Trophoblast cell (in vitro differentiated cells and primary cell): ENCODE measurements at regions not wholly inside any gene's neighbourhood (a gene's known extent, or its start where the extent isn't known, plus 50 kb on each side); places are given as distances from the start of the nearest gene placed in this dataset.

ENCODE experiments used
- DNase-seq, 2 donors: peaks; one replicate each; pipeline ENCODE4 v3.0.0-alpha.2; 2016
- H2AFZ ChIP-seq: 2 replicates; pipeline ENCODE4 v1.6.1; 2013; ENCODE audit warnings: low read length, moderate library complexity, mild to moderate bottlenecking; ENCODE audit not compliant: insufficient read depth, poor library complexity
- H2AK5ac ChIP-seq: 2 replicates; pipeline ENCODE4 v1.6.1; 2013; ENCODE audit warnings: mild to moderate bottlenecking, low read length
- H2BK120ac ChIP-seq: 2 replicates; pipeline ENCODE4 v1.6.1; 2013; ENCODE audit warnings: low read length, mild to moderate bottlenecking, moderate library complexity; ENCODE audit not compliant: insufficient read depth, poor library complexity
- H2BK12ac ChIP-seq: 2 replicates; pipeline ENCODE4 v1.6.1; 2013; ENCODE audit warnings: mild to moderate bottlenecking, low read length, moderate library complexity
- H2BK5ac ChIP-seq: 2 replicates; pipeline ENCODE4 v1.6.1; 2013; ENCODE audit warnings: low read length, low read depth, moderate library complexity, mild to moderate bottlenecking; ENCODE audit not compliant: poor library complexity
- H3K14ac ChIP-seq: 2 replicates; pipeline ENCODE4 v1.6.1; 2013; ENCODE audit warnings: mild to moderate bottlenecking, low read length
- H3K18ac ChIP-seq: 2 replicates; pipeline ENCODE4 v1.6.1; 2013; ENCODE audit warnings: mild to moderate bottlenecking, low read length
- H3K23ac ChIP-seq: 2 replicates; pipeline ENCODE4 v1.6.1; 2013; ENCODE audit warnings: low read length
- H3K27ac ChIP-seq: 2 replicates; pipeline ENCODE4 v1.5.1; 2013; ENCODE audit warnings: low read depth, mild to moderate bottlenecking, inconsistent platforms, low read length, moderate library complexity
- H3K27me3 ChIP-seq: 2 replicates; pipeline ENCODE4 v1.6.1; 2013; ENCODE audit warnings: inconsistent platforms, mild to moderate bottlenecking, low read length, moderate library complexity; ENCODE audit not compliant: insufficient read depth
- H3K36me3 ChIP-seq, 2 experiments: 1 replicate in 1 of 2; 2 replicates in 1 of 2; pipeline ENCODE4 v1.6.1; 2013; ENCODE audit warnings: low read length in 2 of 2, mild to moderate bottlenecking in 2 of 2, moderate library complexity in 1 of 2; ENCODE audit not compliant: insufficient read depth in 2 of 2, control insufficient read depth in 1 of 2
- H3K4ac ChIP-seq: 2 replicates; pipeline ENCODE4 v1.6.1; 2013; ENCODE audit warnings: low read depth, mild to moderate bottlenecking, low read length, moderate library complexity
- H3K4me1 ChIP-seq, 2 experiments: 1 replicate in 1 of 2; 2 replicates in 1 of 2; pipeline ENCODE4 v1.6.1; 2013; ENCODE audit warnings: low read length in 2 of 2, mild to moderate bottlenecking in 2 of 2, moderate library complexity in 1 of 2; ENCODE audit not compliant: insufficient read depth in 2 of 2, control insufficient read depth in 1 of 2
- H3K4me2 ChIP-seq: 2 replicates; pipeline ENCODE4 v1.6.1; 2013; ENCODE audit warnings: inconsistent platforms, mild to moderate bottlenecking, low read length, moderate library complexity
- H3K4me3 ChIP-seq: 2 replicates; pipeline ENCODE4 v1.5.1; 2013; ENCODE audit warnings: mild to moderate bottlenecking, low read depth, low read length, inconsistent platforms
- H3K79me1 ChIP-seq: one replicate; pipeline ENCODE4 v1.6.1; 2013; ENCODE audit warnings: low read length
- H3K79me2 ChIP-seq: 2 replicates; pipeline ENCODE4 v1.6.1; 2013; ENCODE audit warnings: low read length, mild to moderate bottlenecking; ENCODE audit not compliant: control insufficient read depth, insufficient read depth, poor library complexity
- H3K9ac ChIP-seq: 2 replicates; pipeline ENCODE4 v1.6.1; 2013; ENCODE audit warnings: mild to moderate bottlenecking, low read length
- H3K9me3 ChIP-seq: 2 replicates; pipeline ENCODE4 v1.6.1; 2013; ENCODE audit warnings: low read depth, mild to moderate bottlenecking, control low read depth, inconsistent platforms, low read length; ENCODE audit not compliant: insufficient read depth
- H4K12ac ChIP-seq: 2 replicates; pipeline ENCODE4 v1.6.1; 2013; ENCODE audit warnings: low read depth, mild to moderate bottlenecking, low read length, moderate library complexity
- H4K8ac ChIP-seq: 2 replicates; pipeline ENCODE4 v1.6.1; 2013; ENCODE audit warnings: low read depth, mild to moderate bottlenecking, low read length, moderate library complexity
- H4K91ac ChIP-seq: one replicate; pipeline ENCODE4 v1.6.1; 2013; ENCODE audit warnings: low read depth, mild to moderate bottlenecking, low read length, moderate library complexity
- WGBS: extraction: QIAGEN DNeasy Blood & Tissue Kit; methylation state at CpG from one replicate; pipeline ENCODE4 v1.1.7; 2013; ENCODE audit warnings: missing lambda C conversion rate; ENCODE audit not compliant: insufficient read length, insufficient coverage; ENCODE audit errors: extremely low coverage; 5-methylcytosine and 5-hydroxymethylcytosine counted together

DNA sequence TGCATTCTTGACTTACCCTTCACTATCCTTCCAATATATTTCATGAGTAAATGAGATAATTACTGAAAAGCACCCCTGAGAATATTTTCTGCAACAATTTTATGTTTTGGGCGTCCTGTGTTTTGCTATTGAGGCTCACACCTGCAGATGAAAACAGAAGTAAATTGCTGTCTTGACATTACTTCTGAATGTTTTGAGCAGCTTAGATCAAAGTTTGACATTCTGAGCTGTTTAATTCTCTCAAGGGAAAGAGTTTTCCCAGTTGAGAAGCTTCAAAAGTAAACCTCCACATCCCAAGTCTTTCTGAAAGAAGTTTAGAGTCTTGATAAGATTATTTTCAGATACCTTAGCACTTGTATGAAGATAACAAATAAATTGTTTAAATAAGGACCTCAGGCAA lies 1667.2 kb upstream of the SLC10A2 start:
- H3K18ac ChIP-seq = no peak overlapping the region
- no peak for DNase-seq
- H2BK120ac ChIP-seq = no peak overlapping the region
- no peaks in the 10 kb centered on the region for H3K4me1 ChIP-seq
- H3K4ac ChIP-seq = no peak overlapping the region
- H2BK5ac ChIP-seq = no peak overlapping the region
- H3K4me3 ChIP-seq = no peak overlapping the region
- no peak overlapping the region for H2AFZ ChIP-seq
- H3K27ac ChIP-seq = no peak overlapping the region
- no peak overlapping the region for H2BK12ac ChIP-seq
- WGBS = no CpG with 5 or more reads among the region's 1 CpG
- no peak overlapping the region for H4K8ac ChIP-seq
- H4K12ac ChIP-seq = no peak overlapping the region
- no peaks in the 10 kb centered on the region for H3K79me2 ChIP-seq
- no peak overlapping the region for H3K14ac ChIP-seq
- H3K27me3 ChIP-seq = no peaks in the 10 kb centered on the region
- no peaks in the 10 kb centered on the region for H3K36me3 ChIP-seq
- no peak overlapping the region for H3K9ac ChIP-seq
- no peak overlapping the region for H3K4me2 ChIP-seq
- no peaks in the 10 kb centered on the region for H3K9me3 ChIP-seq
- H4K91ac ChIP-seq = no peak overlapping the region
- H3K23ac ChIP-seq = no peak overlapping the region
- H2AK5ac ChIP-seq = no peak overlapping the region
- no peaks in the 10 kb centered on the region for H3K79me1 ChIP-seq

DNA sequence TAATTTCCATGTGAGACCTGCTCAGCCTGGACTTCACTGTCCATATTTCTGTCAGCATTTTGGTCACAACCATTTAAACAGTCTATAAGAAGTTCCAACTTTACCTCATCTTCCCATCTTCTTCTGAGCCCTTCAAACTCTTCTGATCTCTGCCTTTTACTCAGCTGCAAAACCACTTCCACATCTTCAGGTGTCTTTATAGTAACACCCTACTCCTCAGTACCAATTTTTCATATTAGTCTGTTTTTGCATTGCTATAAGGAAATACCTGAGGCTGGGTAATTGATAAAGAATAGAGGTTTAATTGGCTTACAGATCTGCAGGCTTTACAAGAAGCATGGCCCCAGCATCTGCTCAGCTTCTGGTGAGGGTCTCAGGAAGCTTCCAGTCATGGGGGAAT lies 1648.9 kb upstream of the SLC10A2 start:
- Histone ChIP-seq H2AK5ac (no peak overlapping the region), H3K23ac (no peak overlapping the region), H4K12ac (no peak overlapping the region), H3K4me2 (no peak overlapping the region), H3K36me3 (no peaks in the 10 kb centered on the region), H4K91ac (no peak overlapping the region), H3K4ac (no peak overlapping the region), H3K79me2 (no peaks in the 10 kb centered on the region), H3K9me3 (no peaks in the 10 kb centered on the region), H3K14ac (no peak overlapping the region), H3K4me3 (no peak overlapping the region), H2BK5ac (no peak overlapping the region), H3K9ac (no peak overlapping the region), H3K27me3 (no peaks in the 10 kb centered on the region), H2AFZ (no peak overlapping the region), H3K4me1 (no peaks in the 10 kb centered on the region), H3K18ac (no peak overlapping the region), H2BK12ac (no peak overlapping the region), H3K27ac (no peak overlapping the region), H2BK120ac (no peak overlapping the region), H3K79me1 (no peaks in the 10 kb centered on the region), H4K8ac (no peak overlapping the region)
- no peak for DNase-seq

DNA sequence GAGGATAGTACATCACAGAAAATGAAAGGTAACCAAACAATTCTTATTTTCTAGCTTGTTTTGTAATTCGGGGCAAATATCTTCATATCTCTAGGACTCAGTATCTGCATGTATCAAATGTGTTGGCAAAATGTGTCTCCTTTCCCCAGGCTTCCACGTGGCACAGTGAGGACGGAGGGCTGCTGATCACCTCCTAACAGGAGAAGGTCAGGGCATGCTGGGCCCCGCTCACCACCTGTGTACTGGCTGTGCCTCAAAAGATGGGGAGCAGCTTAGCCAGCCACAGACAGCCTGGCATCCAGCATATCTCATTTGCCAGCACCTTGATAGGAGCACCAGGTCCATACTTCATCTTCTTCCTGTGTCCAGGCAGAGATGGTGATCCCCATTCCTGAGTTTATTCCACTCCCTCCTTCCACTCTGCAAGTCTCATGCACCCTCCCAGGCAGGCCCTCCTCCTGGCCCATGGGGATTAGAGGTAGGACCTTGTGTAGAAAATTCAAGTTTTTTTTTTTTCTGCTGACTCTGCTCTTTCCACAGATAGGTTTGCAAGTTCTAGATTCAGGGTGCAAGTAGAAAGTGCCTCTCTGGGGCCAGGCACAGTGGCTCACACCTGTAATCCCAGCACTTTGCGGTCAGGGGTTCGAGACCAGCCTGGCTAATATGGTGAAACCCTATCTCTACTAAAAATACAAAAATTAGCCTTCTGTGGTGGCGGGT lies 1639.0 kb upstream of the SLC10A2 start:
- no peak for DNase-seq
- no peak overlapping the region for H2BK12ac ChIP-seq
- no peak overlapping the region for H2AK5ac ChIP-seq
- H3K23ac ChIP-seq = no peak overlapping the region
- no CpG with 5 or more reads among the region's 7 CpGs for WGBS
- H2BK5ac ChIP-seq = no peak overlapping the region
- no peak overlapping the region for H3K4me2 ChIP-seq
- H4K91ac ChIP-seq = no peak overlapping the region
- no peak overlapping the region for H3K27ac ChIP-seq
- H3K9ac ChIP-seq = no peak overlapping the region
- H3K4me3 ChIP-seq = no peak overlapping the region
- no peaks in the 10 kb centered on the region for H3K79me2 ChIP-seq
- H3K27me3 ChIP-seq = no peaks in the 10 kb centered on the region
- H3K14ac ChIP-seq = no peak overlapping the region
- H4K12ac ChIP-seq = no peak overlapping the region
- no peak overlapping the region for H2AFZ ChIP-seq
- H3K79me1 ChIP-seq = no peaks in the 10 kb centered on the region
- no peak overlapping the region for H3K18ac ChIP-seq
- H4K8ac ChIP-seq = no peak overlapping the region
- H3K4me1 ChIP-seq = no peaks in the 10 kb centered on the region
- H3K9me3 ChIP-seq = no peaks in the 10 kb centered on the region
- H2BK120ac ChIP-seq = no peak overlapping the region
- H3K4ac ChIP-seq = no peak overlapping the region
- no peaks in the 10 kb centered on the region for H3K36me3 ChIP-seq

- no peaks in the 10 kb centered on the region for H3K9me3 ChIP-seq
- DNase-seq = no peak
- no peak overlapping the region for H3K9ac ChIP-seq
- no peak overlapping the region for H2BK5ac ChIP-seq
- no peaks in the 10 kb centered on the region for H3K27me3 ChIP-seq
- no peak overlapping the region for H2AK5ac ChIP-seq
- H3K4me2 ChIP-seq = no peak overlapping the region
- no peak overlapping the region for H3K14ac ChIP-seq
- H3K27ac ChIP-seq = no peak overlapping the region
- no peak overlapping the region for H2BK120ac ChIP-seq
- no peaks in the 10 kb centered on the region for H3K4me1 ChIP-seq
- H2AFZ ChIP-seq = no peak overlapping the region
- no peak overlapping the region for H4K8ac ChIP-seq
- H3K4ac ChIP-seq = no peak overlapping the region
- no peak overlapping the region for H4K12ac ChIP-seq
- H4K91ac ChIP-seq = no peak overlapping the region
- no peaks in the 10 kb centered on the region for H3K79me1 ChIP-seq
- no peak overlapping the region for H3K18ac ChIP-seq
- no peaks in the 10 kb centered on the region for H3K79me2 ChIP-seq
- H3K23ac ChIP-seq = no peak overlapping the region
- WGBS = no CpG with 5 or more reads among the region's 3 CpGs
- no peak overlapping the region for H2BK12ac ChIP-seq
- no peaks in the 10 kb centered on the region for H3K36me3 ChIP-seq
- no peak overlapping the region for H3K4me3 ChIP-seq
These were observed 1635.4 kb upstream of the SLC10A2 start for GRCh38 chr13:104701591-104701990.
